SIG-M5 treated with dmso at 0.1 percent for 504 hours (cell line): ENCODE measurements at regions not wholly inside any gene's neighbourhood (a gene's known extent, or its start where the extent isn't known, plus 50 kb on each side); places are given as distances from the start of the nearest gene placed in this dataset.

ENCODE experiments used
- DNase-seq: peaks from one replicate; lab custom pipeline; 2025; ENCODE audit not compliant: unreplicated experiment; lab: John Stamatoyannopoulos, UW

- no peak for DNase-seq
These were observed 52.9 kb upstream of the TAB2 start for GRCh38 chr6:149264629-149265028.

- DNase-seq, result no peak
These were observed 51.6 kb upstream of the TAB2 start for GRCh38 chr6:149265945-149266344.

GRCh38 chr6:149266659-149267058, 50.9 kb upstream of the TAB2 start:
- peak; percentile 91 for DNase-seq

- DNase-seq, result no peak
These were observed 50.4 kb upstream of the TAB2 start for GRCh38 chr6:149267072-149267471.

- DNase-seq, result no peak
These were observed 49.9 kb upstream of the TAB2 start for GRCh38 chr6:149267513-149268043.
